Transverse colon (tissue), 4 donors: ENCODE measurements at regions not wholly inside any gene's neighbourhood (a gene's known extent, or its start where the extent isn't known, plus 50 kb on each side); places are given as distances from the start of the nearest gene placed in this dataset.

ENCODE experiments used
- DNase-seq: peaks from one replicate; pipeline ENCODE4 v3.0.0-alpha.2; 2019
- H3K27ac ChIP-seq, 4 donors: fragments of 200-600 bp; sonication (generic); 2 replicates each; pipeline ENCODE4 v1.5.1; 2016 to 2018; ENCODE audit warnings: inconsistent platforms in 4 of 4
- H3K27me3 ChIP-seq: fragments of 200-600 bp; sonication (generic); 2 replicates; pipeline ENCODE4 v1.5.1; 2017; ENCODE audit warnings: inconsistent platforms
- H3K36me3 ChIP-seq, 4 donors: fragments of 200-600 bp; sonication (generic); 2 replicates each; pipeline ENCODE4 v1.5.1; 2017 to 2019; ENCODE audit warnings: inconsistent platforms in 4 of 4
- H3K4me1 ChIP-seq, 4 donors: fragments of 200-600 bp; sonication (generic); 2 replicates each; pipeline ENCODE4 v1.5.1; 2017 to 2020; ENCODE audit warnings: inconsistent platforms in 4 of 4
- H3K4me3 ChIP-seq, 4 donors: fragments of 200-600 bp; sonication (generic); 1 replicate in 1 of 4; 2 replicates in 3 of 4; pipeline versions ENCODE4 v1.5.1 to v1.6.1; 2017 to 2019; ENCODE audit warnings: inconsistent platforms in 4 of 4
- H3K9me3 ChIP-seq, 2 donors: fragments of 200-600 bp; sonication (generic); 2 replicates each; pipeline ENCODE4 v1.5.1; 2017 to 2019; ENCODE audit warnings: inconsistent platforms in 2 of 2
- CTCF ChIP-seq, 5 experiments: fragments of 200-600 bp in 3 of 5; fragments of 450-650 bp in 2 of 5; sonication (generic) in 3 of 5; IDR thresholded peaks; 1 replicate in 2 of 5; 2 replicates in 3 of 5; pipeline ENCODE4 v1.5.1; 2016 to 2017; ENCODE audit warnings: antibody characterized with exemption in 5 of 5, inconsistent platforms in 3 of 5, mild to moderate bottlenecking in 2 of 5, moderate library complexity in 1 of 5
- EP300 ChIP-seq: sonication (generic); formaldehyde crosslinking; IDR thresholded peaks from one replicate; pipeline ENCODE4 v1.6.1; 2017; ENCODE audit warnings: antibody characterized with exemption, low read depth
- POLR2A ChIP-seq: fragments of 450-650 bp; IDR thresholded peaks from one replicate; pipeline ENCODE4 v1.6.1; 2016; ENCODE audit warnings: antibody characterized with exemption, mild to moderate bottlenecking, moderate library complexity
- POLR2AphosphoS5 ChIP-seq, 3 donors: sonication (generic); formaldehyde crosslinking; IDR thresholded peaks; one replicate each; pipeline ENCODE4 v1.6.1; 2016; ENCODE audit warnings: antibody characterized with exemption in 3 of 3
- WGBS, 2 donors: methylation state at CpG; one replicate each; pipeline ENCODE4 v1.1.5; 2018; ENCODE audit warnings: low coverage in 1 of 2; 5-methylcytosine and 5-hydroxymethylcytosine counted together
- in situ Hi-C, 4 donors: fragments of 200-750 bp; cut with MboI; loops; one replicate each; pipeline versions ENCODE4 v1.15.0 to v1.15.1; 2017; ENCODE audit warnings: low sequenced_read_pairs in 3 of 4, low pct_ligation_motif_present in 1 of 4, low pct_unique_long_range_greater_than_20kb in 1 of 4
- intact Hi-C: fragments of 100-400 bp; cut with DNase I; formaldehyde crosslinking; loops from one replicate; pipeline ENCODE4 v1.15.1; 2023; ENCODE audit warnings: low total_unique reads

- 94 to 100% methylated on average over 2 of the region's 2 CpGs for WGBS, 2 donors
- no peaks in the 10 kb centered on the region for H3K4me1 ChIP-seq
- no peak for DNase-seq
- H3K27me3 ChIP-seq = no peaks in the 10 kb centered on the region
- H3K27ac ChIP-seq = no peak overlapping the region
- intact Hi-C loops (no loop called here), in situ Hi-C loops (no loop called here)
- no peaks in the 10 kb centered on the region for H3K9me3 ChIP-seq
- H3K4me3 ChIP-seq = no peak overlapping the region
- TF ChIP-seq CTCF (IDR thresholded peaks at IDR 0.05) = no peak
- TF ChIP-seq POLR2A = no peak
- TF ChIP-seq EP300 = no peak
- no peak for TF ChIP-seq POLR2AphosphoS5 (IDR thresholded peaks at IDR 0.05)
- H3K36me3 ChIP-seq = no peaks in the 10 kb centered on the region
These were observed 138.4 kb upstream of the TOP1 start for GRCh38 chr20:40890181-40890580.

- Histone ChIP-seq H3K27ac (no peak overlapping the region), H3K27me3 (no peaks in the 10 kb centered on the region), H3K4me1 (no peaks in the 10 kb centered on the region), H3K9me3 (no peaks in the 10 kb centered on the region), H3K4me3 (no peak overlapping the region), H3K36me3 (no peaks in the 10 kb centered on the region)
- DNase-seq = no peak
- in situ Hi-C loops (no loop called here), intact Hi-C loops (no loop called here)
- TF ChIP-seq EP300 (no peak), POLR2A (no peak), CTCF (IDR thresholded peaks at IDR 0.05) (no peak), POLR2AphosphoS5 (IDR thresholded peaks at IDR 0.05) (no peak)
These were observed 138.0 kb upstream of the TOP1 start for GRCh38 chr20:40890635-40891034.

- TF ChIP-seq CTCF (IDR thresholded peaks at IDR 0.05) (no peak), POLR2A (no peak)
- no peaks in the 10 kb centered on the region for H3K36me3 ChIP-seq
- no peak overlapping the region for H3K4me3 ChIP-seq
- in situ Hi-C loops = no loop called here
- no peaks in the 10 kb centered on the region for H3K27me3 ChIP-seq
- no peak for DNase-seq
- intact Hi-C loops = no loop called here
- no peak overlapping the region for H3K27ac ChIP-seq
- no peaks in the 10 kb centered on the region for H3K9me3 ChIP-seq
- no peaks in the 10 kb centered on the region for H3K4me1 ChIP-seq
These were observed 137.3 kb upstream of the TOP1 start for GRCh38 chr20:40891351-40891750.

- no peaks in the 10 kb centered on the region for H3K9me3 ChIP-seq
- no peak overlapping the region for H3K4me3 ChIP-seq
- TF ChIP-seq POLR2A = no peak
- TF ChIP-seq EP300 = no peak
- no peak for TF ChIP-seq CTCF (IDR thresholded peaks at IDR 0.05)
- no peak for TF ChIP-seq POLR2AphosphoS5 (IDR thresholded peaks at IDR 0.05)
- intact Hi-C loops (no loop called here), in situ Hi-C loops (no loop called here)
- no peaks in the 10 kb centered on the region for H3K36me3 ChIP-seq
- no peak overlapping the region for H3K27ac ChIP-seq
- no peaks in the 10 kb centered on the region for H3K4me1 ChIP-seq
- no peak for DNase-seq
- no peaks in the 10 kb centered on the region for H3K27me3 ChIP-seq
- 58 to 59% methylated on average over 2 of the region's 2 CpGs for WGBS, 2 donors
These were observed 136.0 kb upstream of the TOP1 start for GRCh38 chr20:40892642-40893041.
